ENCODE measurements at regions not wholly inside any gene's neighbourhood (a gene's known extent, or its start where the extent isn't known, plus 50 kb on each side); places are given as distances from the start of the nearest gene placed in this dataset.

DNA sequence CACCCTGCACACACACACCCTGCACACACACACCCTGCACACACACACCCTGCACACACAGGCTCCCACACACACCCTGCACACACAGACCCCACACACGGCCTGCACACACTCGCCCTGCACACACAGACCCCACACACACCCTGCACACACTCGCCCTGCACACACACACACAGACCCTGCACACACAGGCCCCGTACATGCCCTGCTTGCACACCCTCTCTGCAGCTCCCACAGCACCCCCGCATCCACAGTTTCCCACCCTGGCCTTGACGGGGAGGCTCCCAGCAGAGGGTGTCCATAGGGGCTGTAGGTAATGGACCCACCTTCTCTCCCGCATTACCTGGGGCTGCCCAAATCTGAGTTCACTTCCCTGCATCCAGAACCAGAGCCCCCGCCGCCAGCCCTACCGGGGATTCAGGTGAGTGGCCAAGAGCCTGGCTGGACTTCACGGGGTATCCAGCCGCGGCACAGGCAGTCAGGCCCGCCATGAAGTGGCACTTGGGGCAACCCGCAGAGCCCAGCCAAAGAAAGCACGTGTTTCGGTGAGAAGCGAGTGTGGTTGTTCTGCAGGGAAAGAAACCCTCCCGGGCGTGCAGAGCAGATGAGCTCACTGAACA lies 88.6 kb upstream of the GPC1 start:
- RAD21 ChIA-PET (ENCODE audit: unreplicated experiment), result no interaction called here
- no peaks in the 10 kb centered on the region; the same call in 2 of the 3 replicates for H3K9me3 ChIP-seq (replicated peaks; ENCODE audit: control insufficient read depth, insufficient read depth, low read length)
- TF ChIP-seq, protein P1, sequence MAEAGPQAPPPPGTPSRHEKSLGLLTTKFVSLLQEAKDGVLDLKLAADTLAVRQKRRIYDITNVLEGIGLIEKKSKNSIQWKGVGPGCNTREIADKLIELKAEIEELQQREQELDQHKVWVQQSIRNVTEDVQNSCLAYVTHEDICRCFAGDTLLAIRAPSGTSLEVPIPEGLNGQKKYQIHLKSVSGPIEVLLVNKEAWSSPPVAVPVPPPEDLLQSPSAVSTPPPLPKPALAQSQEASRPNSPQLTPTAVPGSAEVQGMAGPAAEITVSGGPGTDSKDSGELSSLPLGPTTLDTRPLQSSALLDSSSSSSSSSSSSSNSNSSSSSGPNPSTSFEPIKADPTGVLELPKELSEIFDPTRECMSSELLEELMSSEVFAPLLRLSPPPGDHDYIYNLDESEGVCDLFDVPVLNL (IDR thresholded peaks at IDR 0.05; ENCODE audit: low read depth, low read length), result no peak
- no peak overlapping the region for H3K9ac ChIP-seq (ENCODE audit: control insufficient read depth, insufficient read depth, low read length)
- no peaks in the 10 kb centered on the region for H3K79me2 ChIP-seq (ENCODE audit: control insufficient read depth, insufficient read depth, low read length)
- DNase-seq (ENCODE audit: low read depth, low spot score) (no peak), ATAC-seq (no peak), FAIRE-seq (no peak)
- no peak overlapping the region for H3K4me3 ChIP-seq
- no peaks in the 10 kb centered on the region for H3K27me3 ChIP-seq (replicated peaks in 1 of 2; ENCODE audit: control insufficient read depth in 2 of 2, insufficient read depth in 2 of 2, low read length in 1 of 2)
- H3K4me2 ChIP-seq (ENCODE audit: control insufficient read depth, insufficient read depth), result no peak overlapping the region
- no TSS peak for BruUV-seq (replicated peaks)
- in situ Hi-C loops (cut with MboI) (no loop called here), intact Hi-C loops (cut with micrococcal nuclease; ENCODE audit: unreplicated experiment) (no loop called here)
- H3K36me3 ChIP-seq (ENCODE audit: control insufficient read depth in 2 of 2, insufficient read depth in 2 of 2, low read length in 1 of 2), result no peaks in the 10 kb centered on the region
- POLR2A ChIA-PET, result no interaction called here
- CTCF ChIA-PET, result no interaction called here
- H2AFZ ChIP-seq (ENCODE audit: control insufficient read depth, low read depth, low read length), result no peak overlapping the region
- SMC1A ChIA-PET (ENCODE audit: uncharacterized antibody, unreplicated experiment), result no interaction called here
- H3K4me1 ChIP-seq (ENCODE audit: control insufficient read depth, insufficient read depth, low read length), result no peaks in the 10 kb centered on the region
- H3K27ac ChIP-seq (ENCODE audit: control insufficient read depth, insufficient read depth), result no peak overlapping the region
- 48% methylated on average over 20 of the region's 20 CpGs for WGBS (ENCODE audit: insufficient coverage, insufficient replicate concordance, low lambda C conversion rate, missing lambda C conversion rate)
- no peaks in the 10 kb centered on the region for H4K20me1 ChIP-seq (ENCODE audit: control insufficient read depth, insufficient read depth)

DNA sequence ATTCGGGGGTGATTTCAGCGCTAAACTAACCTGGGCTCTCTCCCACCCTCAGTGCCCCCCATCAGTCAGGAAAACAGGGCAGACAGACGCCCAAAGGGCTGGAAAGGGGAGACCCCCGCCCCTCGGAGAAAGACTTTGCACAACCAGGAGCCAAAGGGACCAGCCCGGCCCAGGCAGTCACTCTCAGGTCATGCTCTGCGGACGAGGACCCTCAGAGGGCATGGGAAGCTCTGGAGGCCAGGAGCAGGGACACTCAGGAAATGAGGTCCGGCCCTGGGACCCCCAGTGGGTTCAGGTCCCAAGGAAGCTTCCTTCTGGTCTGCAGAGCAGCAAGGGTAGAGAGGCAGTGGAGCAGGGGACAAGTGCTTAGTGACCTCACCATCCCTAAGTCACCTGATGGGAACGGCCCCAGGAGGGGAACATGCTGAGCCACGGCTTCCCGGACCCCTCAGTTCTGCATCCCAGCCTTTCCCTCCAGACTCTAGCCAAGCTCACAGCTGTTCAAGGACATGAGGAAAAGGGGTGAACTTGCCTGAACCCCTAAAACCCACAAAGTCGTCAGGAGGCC lies 88.0 kb upstream of the GPC1 start:
- ChIA-PET RAD21 (ENCODE audit: unreplicated experiment) (no interaction called here), CTCF (no interaction called here), SMC1A (ENCODE audit: uncharacterized antibody, unreplicated experiment) (no interaction called here), POLR2A (no interaction called here)
- Histone ChIP-seq H3K9me3 (replicated peaks; ENCODE audit: control insufficient read depth, insufficient read depth, low read length) (no peaks in the 10 kb centered on the region; the same call in 2 of the 3 replicates), H3K27me3 (replicated peaks in 1 of 2; ENCODE audit: control insufficient read depth in 2 of 2, insufficient read depth in 2 of 2, low read length in 1 of 2) (no peaks in the 10 kb centered on the region), H3K4me2 (ENCODE audit: control insufficient read depth, insufficient read depth) (no peak overlapping the region), H4K20me1 (ENCODE audit: control insufficient read depth, insufficient read depth) (no peaks in the 10 kb centered on the region), H3K79me2 (ENCODE audit: control insufficient read depth, insufficient read depth, low read length) (no peaks in the 10 kb centered on the region), H3K9ac (ENCODE audit: control insufficient read depth, insufficient read depth, low read length) (no peak overlapping the region), H2AFZ (ENCODE audit: control insufficient read depth, low read depth, low read length) (no peak overlapping the region), H3K4me3 (no peak overlapping the region), H3K4me1 (ENCODE audit: control insufficient read depth, insufficient read depth, low read length) (no peaks in the 10 kb centered on the region), H3K27ac (ENCODE audit: control insufficient read depth, insufficient read depth) (no peak overlapping the region), H3K36me3 (ENCODE audit: control insufficient read depth in 2 of 2, insufficient read depth in 2 of 2, low read length in 1 of 2) (no peaks in the 10 kb centered on the region)
- 31% methylated on average over 13 of the region's 13 CpGs for WGBS (ENCODE audit: insufficient coverage, insufficient replicate concordance, low lambda C conversion rate, missing lambda C conversion rate)
- no TSS peak for BruUV-seq (replicated peaks)
- in situ Hi-C loops (cut with MboI) (no loop called here), intact Hi-C loops (cut with micrococcal nuclease; ENCODE audit: unreplicated experiment) (no loop called here)
- no peak for DNase-seq (ENCODE audit: low read depth, low spot score)
- FAIRE-seq, result no peak
- ATAC-seq, result no peak
- TF ChIP-seq KDM1A (IDR thresholded peaks at IDR 0.05; ENCODE audit: borderline replicate concordance), result no peak
- TF ChIP-seq, protein P2, sequence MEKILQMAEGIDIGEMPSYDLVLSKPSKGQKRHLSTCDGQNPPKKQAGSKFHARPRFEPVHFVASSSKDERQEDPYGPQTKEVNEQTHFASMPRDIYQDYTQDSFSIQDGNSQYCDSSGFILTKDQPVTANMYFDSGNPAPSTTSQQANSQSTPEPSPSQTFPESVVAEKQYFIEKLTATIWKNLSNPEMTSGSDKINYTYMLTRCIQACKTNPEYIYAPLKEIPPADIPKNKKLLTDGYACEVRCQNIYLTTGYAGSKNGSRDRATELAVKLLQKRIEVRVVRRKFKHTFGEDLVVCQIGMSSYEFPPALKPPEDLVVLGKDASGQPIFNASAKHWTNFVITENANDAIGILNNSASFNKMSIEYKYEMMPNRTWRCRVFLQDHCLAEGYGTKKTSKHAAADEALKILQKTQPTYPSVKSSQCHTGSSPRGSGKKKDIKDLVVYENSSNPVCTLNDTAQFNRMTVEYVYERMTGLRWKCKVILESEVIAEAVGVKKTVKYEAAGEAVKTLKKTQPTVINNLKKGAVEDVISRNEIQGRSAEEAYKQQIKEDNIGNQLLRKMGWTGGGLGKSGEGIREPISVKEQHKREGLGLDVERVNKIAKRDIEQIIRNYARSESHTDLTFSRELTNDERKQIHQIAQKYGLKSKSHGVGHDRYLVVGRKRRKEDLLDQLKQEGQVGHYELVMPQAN (conservative IDR thresholded peaks at IDR 0.05), result no peak
- TF ChIP-seq, protein P3, sequence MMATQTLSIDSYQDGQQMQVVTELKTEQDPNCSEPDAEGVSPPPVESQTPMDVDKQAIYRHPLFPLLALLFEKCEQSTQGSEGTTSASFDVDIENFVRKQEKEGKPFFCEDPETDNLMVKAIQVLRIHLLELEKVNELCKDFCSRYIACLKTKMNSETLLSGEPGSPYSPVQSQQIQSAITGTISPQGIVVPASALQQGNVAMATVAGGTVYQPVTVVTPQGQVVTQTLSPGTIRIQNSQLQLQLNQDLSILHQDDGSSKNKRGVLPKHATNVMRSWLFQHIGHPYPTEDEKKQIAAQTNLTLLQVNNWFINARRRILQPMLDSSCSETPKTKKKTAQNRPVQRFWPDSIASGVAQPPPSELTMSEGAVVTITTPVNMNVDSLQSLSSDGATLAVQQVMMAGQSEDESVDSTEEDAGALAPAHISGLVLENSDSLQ (IDR thresholded peaks at IDR 0.05), result no peak
- no peak for TF ChIP-seq CHD2 (IDR thresholded peaks at IDR 0.05; ENCODE audit: borderline replicate concordance, low read depth, low read length)
- TF ChIP-seq SP1 (IDR thresholded peaks at IDR 0.05; ENCODE audit: low read depth, low read length), result no peak
- TF ChIP-seq, protein P4, sequence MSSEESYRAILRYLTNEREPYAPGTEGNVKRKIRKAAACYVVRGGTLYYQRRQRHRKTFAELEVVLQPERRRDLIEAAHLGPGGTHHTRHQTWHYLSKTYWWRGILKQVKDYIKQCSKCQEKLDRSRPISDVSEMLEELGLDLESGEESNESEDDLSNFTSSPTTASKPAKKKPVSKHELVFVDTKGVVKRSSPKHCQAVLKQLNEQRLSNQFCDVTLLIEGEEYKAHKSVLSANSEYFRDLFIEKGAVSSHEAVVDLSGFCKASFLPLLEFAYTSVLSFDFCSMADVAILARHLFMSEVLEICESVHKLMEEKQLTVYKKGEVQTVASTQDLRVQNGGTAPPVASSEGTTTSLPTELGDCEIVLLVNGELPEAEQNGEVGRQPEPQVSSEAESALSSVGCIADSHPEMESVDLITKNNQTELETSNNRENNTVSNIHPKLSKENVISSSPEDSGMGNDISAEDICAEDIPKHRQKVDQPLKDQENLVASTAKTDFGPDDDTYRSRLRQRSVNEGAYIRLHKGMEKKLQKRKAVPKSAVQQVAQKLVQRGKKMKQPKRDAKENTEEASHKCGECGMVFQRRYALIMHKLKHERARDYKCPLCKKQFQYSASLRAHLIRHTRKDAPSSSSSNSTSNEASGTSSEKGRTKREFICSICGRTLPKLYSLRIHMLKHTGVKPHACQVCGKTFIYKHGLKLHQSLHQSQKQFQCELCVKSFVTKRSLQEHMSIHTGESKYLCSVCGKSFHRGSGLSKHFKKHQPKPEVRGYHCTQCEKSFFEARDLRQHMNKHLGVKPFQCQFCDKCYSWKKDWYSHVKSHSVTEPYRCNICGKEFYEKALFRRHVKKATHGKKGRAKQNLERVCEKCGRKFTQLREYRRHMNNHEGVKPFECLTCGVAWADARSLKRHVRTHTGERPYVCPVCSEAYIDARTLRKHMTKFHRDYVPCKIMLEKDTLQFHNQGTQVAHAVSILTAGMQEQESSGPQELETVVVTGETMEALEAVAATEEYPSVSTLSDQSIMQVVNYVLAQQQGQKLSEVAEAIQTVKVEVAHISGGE (CRISPR knock-in tag; IDR thresholded peaks at IDR 0.05), result no peak
- TF ChIP-seq WRNIP1 (IDR thresholded peaks at IDR 0.05; ENCODE audit: borderline replicate concordance, low read depth, low read length), result no peak
- no peak for TF ChIP-seq IKZF1 (conservative IDR thresholded peaks at IDR 0.05)

Measured in GM12878 (cell line).